Endothelial cell of umbilical vein (primary cell): ENCODE measurements at regions not wholly inside any gene's neighbourhood (a gene's known extent, or its start where the extent isn't known, plus 50 kb on each side); places are given as distances from the start of the nearest gene placed in this dataset.

Experiments
- BruUV-seq: library from RNA; stranded (reverse); fragments of 400-500 nt; replicated peaks from 2 replicates; lab custom pipeline; 2021; lab: Mats Ljungman, UMichigan
- CTCF ChIA-PET: fragments of 300-600, 350-600 bp; sonication (Branson Sonifier 250); formaldehyde crosslinking; loops from one replicate; lab custom pipeline; 2021; ENCODE audit warnings: antibody characterized with exemption, inconsistent platforms; lab: Charles Lee
- POLR2A ChIA-PET: fragments of 300-600, 350-600 bp; sonication (Branson Sonifier 250); formaldehyde crosslinking; loops from one replicate; lab custom pipeline; 2021; ENCODE audit warnings: antibody characterized with exemption, inconsistent platforms; lab: Charles Lee
- DNase-seq: peaks from one replicate; pipeline ENCODE4 v3.0.0-alpha.2; 2011; ENCODE audit warnings: low read depth, low spot score
- FAIRE-seq: peaks from 2 replicates; lab custom pipeline; 2011; peaks lifted over from hg19 to GRCh38; lab: Jason Lieb, UNC
- H2AFZ ChIP-seq: 2 replicates; pipeline ENCODE4 v1.6.0; 2012; ENCODE audit warnings: low read depth, low read length, control low read depth, inconsistent platforms
- H3K27ac ChIP-seq: 2 replicates; pipeline ENCODE4 v1.5.1; 2011; ENCODE audit warnings: low read depth, mild to moderate bottlenecking, control low read depth, low read length, moderate library complexity; ENCODE audit not compliant: insufficient read depth
- H3K27me3 ChIP-seq, 2 experiments: 2 replicates each; pipeline versions ENCODE4 v1.6.0 to v1.6.1; 2011; ENCODE audit warnings: low read length in 2 of 2, mixed read lengths in 1 of 2; ENCODE audit not compliant: control insufficient read depth in 2 of 2, insufficient read depth in 2 of 2
- H3K36me3 ChIP-seq, 2 experiments: 2 replicates in 1 of 2; 3 replicates in 1 of 2; pipeline ENCODE4 v1.5.1; 2011; ENCODE audit warnings: low read length in 2 of 2, mild to moderate bottlenecking in 1 of 2, moderate library complexity in 1 of 2; ENCODE audit not compliant: control insufficient read depth in 2 of 2, insufficient read depth in 2 of 2; ENCODE audit errors: extremely low read depth in 1 of 2
- H3K4me1 ChIP-seq: 3 replicates; pipeline ENCODE4 v1.5.1; 2011; ENCODE audit warnings: mild to moderate bottlenecking, low read length; ENCODE audit not compliant: control insufficient read depth, insufficient read depth; ENCODE audit errors: extremely low read depth
- H3K4me2 ChIP-seq: 2 replicates; pipeline ENCODE4 v1.6.1; 2011; ENCODE audit warnings: low read length, control low read depth, mixed read lengths; ENCODE audit not compliant: insufficient read depth
- H3K4me3 ChIP-seq, 3 experiments: fragments of 200-600 bp in 1 of 3; sonication (generic), shearing (Covaris generic) in 1 of 3; replicated peaks in 1 of 3; 2 replicates each; pipeline ENCODE4 v1.5.1; 2011 to 2016; ENCODE audit warnings: control low read depth in 3 of 3, low read length in 3 of 3, mild to moderate bottlenecking in 2 of 3, inconsistent platforms in 1 of 3, low read depth in 1 of 3, moderate library complexity in 1 of 3; ENCODE audit not compliant: insufficient read depth in 1 of 3
- H3K79me2 ChIP-seq: 2 replicates; pipeline ENCODE4 v1.6.0; 2012; ENCODE audit warnings: low read length, inconsistent platforms; ENCODE audit not compliant: control insufficient read depth, insufficient read depth
- H3K9ac ChIP-seq: replicated peaks from 2 replicates; pipeline ENCODE3; 2011; ENCODE audit warnings: low read length, control low read depth; ENCODE audit not compliant: insufficient read depth; ENCODE audit errors: extremely low read depth
- H3K9me1 ChIP-seq: replicated peaks from 3 replicates; pipeline ENCODE4 v1.6.0; 2011; ENCODE audit warnings: mild to moderate bottlenecking, low read length; ENCODE audit not compliant: control insufficient read depth, insufficient read depth; ENCODE audit errors: extremely low read depth
- H3K9me3 ChIP-seq: replicated peaks from 2 replicates; pipeline ENCODE4 v1.5.1; 2012; ENCODE audit warnings: low read length, inconsistent platforms; ENCODE audit not compliant: control insufficient read depth, insufficient read depth
- H4K20me1 ChIP-seq: replicated peaks from 2 replicates; pipeline ENCODE3; 2011; ENCODE audit warnings: mild to moderate bottlenecking, low read length; ENCODE audit not compliant: control insufficient read depth, insufficient read depth; ENCODE audit errors: extremely low read depth
- CTCF ChIP-seq, 2 donors: IDR thresholded peaks; 1 replicate in 1 of 2; 2 replicates in 1 of 2; pipeline ENCODE4 v1.5.1; 2011; ENCODE audit warnings: low read length in 2 of 2, mild to moderate bottlenecking in 2 of 2, moderate library complexity in 2 of 2, control low read depth in 1 of 2, inconsistent platforms in 1 of 2, low read depth in 1 of 2; ENCODE audit not compliant: insufficient read depth in 1 of 2; ENCODE audit errors: extremely low read depth in 1 of 2
- EZH2 ChIP-seq: IDR thresholded peaks from 2 replicates; pipeline ENCODE4 v1.6.1; 2012; ENCODE audit warnings: borderline replicate concordance, low read depth, mild to moderate bottlenecking, moderate library complexity, low read length, inconsistent platforms; ENCODE audit not compliant: severe bottlenecking
- FOS ChIP-seq: IDR thresholded peaks from 2 replicates; pipeline ENCODE4 v1.6.1; 2011; ENCODE audit warnings: mild to moderate bottlenecking, low read length, moderate library complexity, borderline replicate concordance; ENCODE audit not compliant: insufficient read depth
- GATA2 ChIP-seq: IDR thresholded peaks from 2 replicates; pipeline ENCODE4 v1.7.0; 2011; ENCODE audit warnings: low read depth, mild to moderate bottlenecking, moderate library complexity, mixed read lengths, low read length; ENCODE audit not compliant: insufficient read length, insufficient read depth
- JUN ChIP-seq: IDR thresholded peaks from 2 replicates; pipeline ENCODE4 v1.6.1; 2011; ENCODE audit warnings: borderline replicate concordance, low read depth; ENCODE audit not compliant: insufficient read length, insufficient read depth
- MYC ChIP-seq: IDR thresholded peaks from one replicate; pipeline ENCODE4 v1.6.1; 2011; ENCODE audit warnings: mild to moderate bottlenecking, low read depth, low read length
- POLR2A ChIP-seq: IDR thresholded peaks from 2 replicates; pipeline ENCODE4 v1.6.1; 2012; ENCODE audit warnings: low read depth, mild to moderate bottlenecking, control low read depth, low read length
- POLR2AphosphoS5 ChIP-seq: IDR thresholded peaks from 2 replicates; pipeline ENCODE4 v1.6.1; 2012; ENCODE audit warnings: low read depth, mild to moderate bottlenecking, control low read depth, low read length, moderate library complexity; ENCODE audit not compliant: insufficient read depth
- dilution Hi-C: fragments of 300-500 bp; cut with MboI; formaldehyde crosslinking; loops from one replicate; pipeline ENCODE4 v1.15.0; 2019; ENCODE audit warnings: low sequenced_read_pairs; ENCODE audit not compliant: extremely low pct_ligation_motif_present
- intact Hi-C: fragments of 100-400 bp; cut with micrococcal nuclease; formaldehyde crosslinking; loops from one replicate; pipeline ENCODE4 v1.10.0; 2022
- TF ChIP-seq, protein P1 (sequence below): IDR thresholded peaks from 2 replicates; pipeline ENCODE4 v1.6.1; 2011; ENCODE audit not compliant: insufficient read depth, insufficient read length

GRCh38 chr19:33977756-33978685 lies 181.4 kb downstream of the KCTD15 start:
- no TSS peak for BruUV-seq
- Histone ChIP-seq H3K79me2 (no peaks in the 10 kb centered on the region), H4K20me1 (no peaks in the 10 kb centered on the region), H3K4me1 (no peaks in the 10 kb centered on the region), H3K9me1 (no peaks in the 10 kb centered on the region), H3K36me3 (no peaks in the 10 kb centered on the region), H3K9ac (no peak overlapping the region), H3K27ac (no peak overlapping the region), H3K9me3 (no peaks in the 10 kb centered on the region), H3K4me3 (no peak overlapping the region), H2AFZ (no peak overlapping the region), H3K4me2 (no peak overlapping the region), H3K27me3 (no peaks in the 10 kb centered on the region)
- CTCF ChIA-PET, result interaction anchor here (0.8 kb wide), 1 partner anchor 20 kb away, joined by 3 read pairs; no protein-coding TSS in a partner anchor
- dilution Hi-C loops, result no loop called here
- FAIRE-seq (no peak), DNase-seq (no peak)
- TF ChIP-seq, protein P1, sequence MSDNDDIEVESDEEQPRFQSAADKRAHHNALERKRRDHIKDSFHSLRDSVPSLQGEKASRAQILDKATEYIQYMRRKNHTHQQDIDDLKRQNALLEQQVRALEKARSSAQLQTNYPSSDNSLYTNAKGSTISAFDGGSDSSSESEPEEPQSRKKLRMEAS, result no peak
- TF ChIP-seq JUN, result no peak
- TF ChIP-seq GATA2, result no peak
- TF ChIP-seq EZH2, result no peak
- no peak for TF ChIP-seq POLR2AphosphoS5
- no peak for TF ChIP-seq POLR2A
- TF ChIP-seq CTCF (IDR thresholded peaks at IDR 0.05; ENCODE audit: extremely low read depth in 1 of 2, insufficient read depth in 1 of 2, low read depth in 1 of 2, low read length in 2 of 2), result no peak
- TF ChIP-seq MYC, result no peak
- no peak for TF ChIP-seq FOS
- POLR2A ChIA-PET, result no interaction called here
- intact Hi-C loops, result no loop called here
